ENCODE measurements at regions not wholly inside any gene's neighbourhood (a gene's known extent, or its start where the extent isn't known, plus 50 kb on each side); places are given as distances from the start of the nearest gene placed in this dataset.

- no peak overlapping the region for H3K4me3 ChIP-seq (ENCODE audit: low read length)
- no peaks in the 10 kb centered on the region for H3K4me1 ChIP-seq (ENCODE audit: insufficient read depth, low read length)
- no peaks in the 10 kb centered on the region for H3K27me3 ChIP-seq (ENCODE audit: insufficient read depth, low read length)
- H3K36me3 ChIP-seq (ENCODE audit: insufficient read depth, low read depth, low read length) = no peaks in the 10 kb centered on the region
- H3K9ac ChIP-seq (ENCODE audit: low read depth, low read length) = no peak overlapping the region
- H3K27ac ChIP-seq (ENCODE audit: low read length) = no peak overlapping the region
- H3K9me3 ChIP-seq (ENCODE audit: insufficient read depth, low read depth, low read length) = no peaks in the 10 kb centered on the region
These were observed 207.8 kb downstream of the DRD1 start for GRCh38 chr5:175236176-175236575.

GRCh38 chr5:175235251-175235960 is 208.6 kb downstream of the DRD1 start:
- no peaks in the 10 kb centered on the region for H3K36me3 ChIP-seq (ENCODE audit: insufficient read depth, low read depth, low read length)
- no peaks in the 10 kb centered on the region for H3K9me3 ChIP-seq (ENCODE audit: insufficient read depth, low read depth, low read length)
- H3K9ac ChIP-seq (ENCODE audit: low read depth, low read length) = no peak overlapping the region
- H3K4me1 ChIP-seq (ENCODE audit: insufficient read depth, low read length) = no peaks in the 10 kb centered on the region
- H3K4me3 ChIP-seq (ENCODE audit: low read length) = no peak overlapping the region
- no peaks in the 10 kb centered on the region for H3K27me3 ChIP-seq (ENCODE audit: insufficient read depth, low read length)
- no peak overlapping the region for H3K27ac ChIP-seq (ENCODE audit: low read length)

GRCh38 chr5:175230299-175230698 is 213.7 kb downstream of the DRD1 start:
- Histone ChIP-seq H3K9ac (ENCODE audit: low read depth, low read length) (no peak overlapping the region), H3K27ac (ENCODE audit: low read length) (no peak overlapping the region), H3K4me1 (ENCODE audit: insufficient read depth, low read length) (no peaks in the 10 kb centered on the region), H3K36me3 (ENCODE audit: insufficient read depth, low read depth, low read length) (no peaks in the 10 kb centered on the region), H3K9me3 (ENCODE audit: insufficient read depth, low read depth, low read length) (no peaks in the 10 kb centered on the region), H3K4me3 (ENCODE audit: low read length) (no peak overlapping the region), H3K27me3 (ENCODE audit: insufficient read depth, low read length) (no peaks in the 10 kb centered on the region)

- H3K9me3 ChIP-seq (ENCODE audit: insufficient read depth, low read depth, low read length) = no peaks in the 10 kb centered on the region
- H3K36me3 ChIP-seq (ENCODE audit: insufficient read depth, low read depth, low read length) = no peaks in the 10 kb centered on the region
- H3K9ac ChIP-seq (ENCODE audit: low read depth, low read length) = no peak overlapping the region
- no peak overlapping the region for H3K4me3 ChIP-seq (ENCODE audit: low read length)
- H3K27ac ChIP-seq (ENCODE audit: low read length) = no peak overlapping the region
- 0 out of 2 replicates have a peak, but pooled peaks cover 2% of the 10 kb centered on the region for H3K4me1 ChIP-seq (ENCODE audit: insufficient read depth, low read length)
- no peaks in the 10 kb centered on the region for H3K27me3 ChIP-seq (ENCODE audit: insufficient read depth, low read length)
These were observed 217.5 kb downstream of the DRD1 start for GRCh38 chr5:175226506-175226905.

- H3K4me1 ChIP-seq (ENCODE audit: insufficient read depth, low read length) = 0 out of 2 replicates have a peak, but pooled peaks cover 2% of the 10 kb centered on the region
- H3K27me3 ChIP-seq (ENCODE audit: insufficient read depth, low read length) = no peaks in the 10 kb centered on the region
These were observed 220.7 kb downstream of the DRD1 start for GRCh38 chr5:175223291-175223690.

GRCh38 chr5:175222621-175223020 is 221.4 kb downstream of the DRD1 start:
- Histone ChIP-seq H3K27me3 (ENCODE audit: insufficient read depth, low read length) (no peaks in the 10 kb centered on the region), H3K4me3 (ENCODE audit: low read length) (no peak overlapping the region), H3K9me3 (ENCODE audit: insufficient read depth, low read depth, low read length) (no peaks in the 10 kb centered on the region), H3K36me3 (ENCODE audit: insufficient read depth, low read depth, low read length) (no peaks in the 10 kb centered on the region), H3K9ac (ENCODE audit: low read depth, low read length) (no peak overlapping the region), H3K4me1 (ENCODE audit: insufficient read depth, low read length) (0 out of 2 replicates have a peak, but pooled peaks cover 2% of the 10 kb centered on the region), H3K27ac (ENCODE audit: low read length) (no peak overlapping the region)

More at GRCh38 chr5:175223291-175223690, 220.7 kb downstream of the DRD1 start:
- no peaks in the 10 kb centered on the region for H3K36me3 ChIP-seq (ENCODE audit: insufficient read depth, low read depth, low read length)
- H3K9ac ChIP-seq (ENCODE audit: low read depth, low read length) = no peak overlapping the region
- H3K9me3 ChIP-seq (ENCODE audit: insufficient read depth, low read depth, low read length) = no peaks in the 10 kb centered on the region
- H3K4me3 ChIP-seq (ENCODE audit: low read length) = no peak overlapping the region
- H3K27ac ChIP-seq (ENCODE audit: low read length) = no peak overlapping the region

- H3K4me3 ChIP-seq (ENCODE audit: low read length) = no peak overlapping the region
- H3K9me3 ChIP-seq (ENCODE audit: insufficient read depth, low read depth, low read length) = no peaks in the 10 kb centered on the region
- H3K9ac ChIP-seq (ENCODE audit: low read depth, low read length) = no peak overlapping the region
- H3K27me3 ChIP-seq (ENCODE audit: insufficient read depth, low read length) = no peaks in the 10 kb centered on the region
- H3K36me3 ChIP-seq (ENCODE audit: insufficient read depth, low read depth, low read length) = no peaks in the 10 kb centered on the region
- 0 out of 2 replicates have a peak, but pooled peaks cover 2% of the 10 kb centered on the region for H3K4me1 ChIP-seq (ENCODE audit: insufficient read depth, low read length)
- no peak overlapping the region for H3K27ac ChIP-seq (ENCODE audit: low read length)
These were observed 223.4 kb downstream of the DRD1 start for GRCh38 chr5:175220549-175220948.

- no peaks in the 10 kb centered on the region for H3K27me3 ChIP-seq (ENCODE audit: insufficient read depth, low read length)
- no peak overlapping the region for H3K9ac ChIP-seq (ENCODE audit: low read depth, low read length)
- H3K36me3 ChIP-seq (ENCODE audit: insufficient read depth, low read depth, low read length) = no peaks in the 10 kb centered on the region
- H3K9me3 ChIP-seq (ENCODE audit: insufficient read depth, low read depth, low read length) = no peaks in the 10 kb centered on the region
- 0 out of 2 replicates have a peak, but pooled peaks cover under 1% of the 10 kb centered on the region for H3K4me1 ChIP-seq (ENCODE audit: insufficient read depth, low read length)
- no peak overlapping the region for H3K27ac ChIP-seq (ENCODE audit: low read length)
- H3K4me3 ChIP-seq (ENCODE audit: low read length) = no peak overlapping the region
These were observed 224.6 kb downstream of the DRD1 start for GRCh38 chr5:175219366-175219765.

- no peaks in the 10 kb centered on the region for H3K4me1 ChIP-seq (ENCODE audit: insufficient read depth, low read length)
- H3K4me3 ChIP-seq (ENCODE audit: low read length) = no peak overlapping the region
- no peak overlapping the region for H3K27ac ChIP-seq (ENCODE audit: low read length)
- H3K9me3 ChIP-seq (ENCODE audit: insufficient read depth, low read depth, low read length) = no peaks in the 10 kb centered on the region
- no peaks in the 10 kb centered on the region for H3K27me3 ChIP-seq (ENCODE audit: insufficient read depth, low read length)
- no peaks in the 10 kb centered on the region for H3K36me3 ChIP-seq (ENCODE audit: insufficient read depth, low read depth, low read length)
- H3K9ac ChIP-seq (ENCODE audit: low read depth, low read length) = no peak overlapping the region
These were observed 227.0 kb downstream of the DRD1 start for GRCh38 chr5:175216991-175217390.

GRCh38 chr5:175215906-175216305 is 228.1 kb downstream of the DRD1 start:
- H3K9ac ChIP-seq (ENCODE audit: low read depth, low read length) = no peak overlapping the region
- no peaks in the 10 kb centered on the region for H3K27me3 ChIP-seq (ENCODE audit: insufficient read depth, low read length)
- H3K4me1 ChIP-seq (ENCODE audit: insufficient read depth, low read length) = no peaks in the 10 kb centered on the region
- no peak overlapping the region for H3K4me3 ChIP-seq (ENCODE audit: low read length)
- H3K9me3 ChIP-seq (ENCODE audit: insufficient read depth, low read depth, low read length) = no peaks in the 10 kb centered on the region
- H3K27ac ChIP-seq (ENCODE audit: low read length) = no peak overlapping the region
- H3K36me3 ChIP-seq (ENCODE audit: insufficient read depth, low read depth, low read length) = no peaks in the 10 kb centered on the region

- no peaks in the 10 kb centered on the region for H3K27me3 ChIP-seq (ENCODE audit: insufficient read depth, low read length)
- no peak overlapping the region for H3K9ac ChIP-seq (ENCODE audit: low read depth, low read length)
- no peaks in the 10 kb centered on the region for H3K4me1 ChIP-seq (ENCODE audit: insufficient read depth, low read length)
- H3K36me3 ChIP-seq (ENCODE audit: insufficient read depth, low read depth, low read length) = no peaks in the 10 kb centered on the region
- H3K27ac ChIP-seq (ENCODE audit: low read length) = no peak overlapping the region
- H3K9me3 ChIP-seq (ENCODE audit: insufficient read depth, low read depth, low read length) = no peaks in the 10 kb centered on the region
- no peak overlapping the region for H3K4me3 ChIP-seq (ENCODE audit: low read length)
These were observed 229.8 kb downstream of the DRD1 start for GRCh38 chr5:175214152-175214551.

GRCh38 chr5:175211956-175212756 is 231.8 kb downstream of the DRD1 start:
- no peaks in the 10 kb centered on the region for H3K36me3 ChIP-seq (ENCODE audit: insufficient read depth, low read depth, low read length)
- no peak overlapping the region for H3K4me3 ChIP-seq (ENCODE audit: low read length)
- no peaks in the 10 kb centered on the region for H3K9me3 ChIP-seq (ENCODE audit: insufficient read depth, low read depth, low read length)
- H3K27me3 ChIP-seq (ENCODE audit: insufficient read depth, low read length) = no peaks in the 10 kb centered on the region
- no peak overlapping the region for H3K9ac ChIP-seq (ENCODE audit: low read depth, low read length)
- no peaks in the 10 kb centered on the region for H3K4me1 ChIP-seq (ENCODE audit: insufficient read depth, low read length)
- no peak overlapping the region for H3K27ac ChIP-seq (ENCODE audit: low read length)
